GM12872 (cell line): ENCODE measurements at regions not wholly inside any gene's neighbourhood (a gene's known extent, or its start where the extent isn't known, plus 50 kb on each side); places are given as distances from the start of the nearest gene placed in this dataset.

ENCODE experiments used
- CTCF ChIP-seq: IDR thresholded peaks from 3 replicates; pipeline ENCODE4 v1.5.1; 2011; ENCODE audit warnings: low read depth, mild to moderate bottlenecking, low read length, moderate library complexity; ENCODE audit not compliant: insufficient read depth

- TF ChIP-seq CTCF: no peak
Measured at GRCh38 chr7:33729726-33730125, 175.6 kb upstream of the BMPER start.

- TF ChIP-seq CTCF: no peak
Measured at GRCh38 chr7:33730958-33731357, 174.4 kb upstream of the BMPER start.

GRCh38 chr7:33731912-33732311 is 173.4 kb upstream of the BMPER start:
- TF ChIP-seq CTCF: no peak

- no peak for TF ChIP-seq CTCF
Measured at GRCh38 chr7:33732462-33732861, 172.9 kb upstream of the BMPER start.

- TF ChIP-seq CTCF: no peak
Measured at GRCh38 chr7:33733870-33734650, 171.3 kb upstream of the BMPER start.

- TF ChIP-seq CTCF: no peak
Measured at GRCh38 chr7:33735403-33735802, 169.9 kb upstream of the BMPER start.

GRCh38 chr7:33736521-33737221 is 168.7 kb upstream of the BMPER start:
- TF ChIP-seq CTCF: no peak
